ENCODE measurements at regions not wholly inside any gene's neighbourhood (a gene's known extent, or its start where the extent isn't known, plus 50 kb on each side); places are given as distances from the start of the nearest gene placed in this dataset.
A peak's percentile ranks its signal among the peaks of the same experiment; 100 is the strongest.

DNA sequence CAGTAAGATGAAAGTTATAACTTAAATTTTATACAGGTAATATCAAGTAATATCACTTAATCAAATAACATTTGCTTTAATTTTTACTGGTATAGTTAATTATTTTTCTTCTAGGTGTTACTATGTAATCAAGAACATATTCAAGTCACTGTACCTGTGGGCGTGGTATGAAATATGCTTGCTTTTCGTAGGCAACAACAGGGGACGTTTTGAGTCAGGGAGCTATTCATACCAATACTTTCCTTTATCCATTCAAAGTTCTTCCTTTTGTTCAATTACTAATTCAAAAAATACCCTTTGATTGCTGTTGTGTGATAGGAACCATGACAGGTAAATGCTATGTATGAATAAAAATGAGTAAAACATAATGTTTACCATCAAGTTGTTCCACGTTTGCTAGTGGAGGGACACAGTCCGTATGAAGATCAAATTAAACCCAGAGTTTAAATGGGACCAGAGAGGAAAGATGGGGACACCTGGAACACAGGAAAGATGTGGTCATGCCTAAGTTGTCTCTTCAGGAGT, 654.0 kb upstream of the KCNMB2 start:
- Histone ChIP-seq H3K4me1 (peaks cover 3% of the 10 kb centered on the region), H3K4me2 (ENCODE audit: low read length) (no peak overlapping the region), H3K4me3 (ENCODE audit: low read depth, low read length) (no peak overlapping the region), H2AFZ (no peak overlapping the region), H3K9me3 (ENCODE audit: control insufficient read depth, low read length) (no peaks in the 10 kb centered on the region), H3K79me2 (no peaks in the 10 kb centered on the region), H3K27ac (no peak overlapping the region), H3K36me3 (ENCODE audit: control insufficient read depth, insufficient read depth, low read length) (no peaks in the 10 kb centered on the region), H3K9ac (no peak overlapping the region), H3K27me3 (ENCODE audit: control insufficient read depth, insufficient read depth, low read length) (no peaks in the 10 kb centered on the region)
- TF ChIP-seq CTCF (IDR thresholded peaks at IDR 0.05): no peak

- H2AFZ ChIP-seq: peak overlapping the region; percentile 52
- H3K4me2 ChIP-seq (ENCODE audit: low read length): no peak overlapping the region
- H3K79me2 ChIP-seq: no peaks in the 10 kb centered on the region
- no peak overlapping the region for H3K4me3 ChIP-seq (ENCODE audit: low read depth, low read length)
- H3K36me3 ChIP-seq (ENCODE audit: control insufficient read depth, insufficient read depth, low read length): no peaks in the 10 kb centered on the region
- no peaks in the 10 kb centered on the region for H3K27me3 ChIP-seq (ENCODE audit: control insufficient read depth, insufficient read depth, low read length)
- H3K27ac ChIP-seq: no peak overlapping the region
- no peak for TF ChIP-seq CTCF (IDR thresholded peaks at IDR 0.05)
- peaks cover 3% of the 10 kb centered on the region for H3K4me1 ChIP-seq
- H3K9me3 ChIP-seq (ENCODE audit: control insufficient read depth, low read length): no peaks in the 10 kb centered on the region
- H3K9ac ChIP-seq: no peak overlapping the region
These were observed 653.1 kb upstream of the KCNMB2 start for GRCh38 chr3:177883091-177883490.

- Histone ChIP-seq H3K9me3 (ENCODE audit: control insufficient read depth, low read length) (no peaks in the 10 kb centered on the region), H2AFZ (no peak overlapping the region), H3K4me1 (peaks cover 6% of the 10 kb centered on the region), H3K4me3 (ENCODE audit: low read depth, low read length) (no peak overlapping the region), H3K79me2 (no peaks in the 10 kb centered on the region), H3K27me3 (ENCODE audit: control insufficient read depth, insufficient read depth, low read length) (no peaks in the 10 kb centered on the region), H3K36me3 (ENCODE audit: control insufficient read depth, insufficient read depth, low read length) (no peaks in the 10 kb centered on the region), H3K9ac (no peak overlapping the region), H3K27ac (no peak overlapping the region), H3K4me2 (ENCODE audit: low read length) (no peak overlapping the region)
- TF ChIP-seq CTCF (IDR thresholded peaks at IDR 0.05): no peak
These were observed 652.3 kb upstream of the KCNMB2 start for GRCh38 chr3:177883957-177884356.

DNA sequence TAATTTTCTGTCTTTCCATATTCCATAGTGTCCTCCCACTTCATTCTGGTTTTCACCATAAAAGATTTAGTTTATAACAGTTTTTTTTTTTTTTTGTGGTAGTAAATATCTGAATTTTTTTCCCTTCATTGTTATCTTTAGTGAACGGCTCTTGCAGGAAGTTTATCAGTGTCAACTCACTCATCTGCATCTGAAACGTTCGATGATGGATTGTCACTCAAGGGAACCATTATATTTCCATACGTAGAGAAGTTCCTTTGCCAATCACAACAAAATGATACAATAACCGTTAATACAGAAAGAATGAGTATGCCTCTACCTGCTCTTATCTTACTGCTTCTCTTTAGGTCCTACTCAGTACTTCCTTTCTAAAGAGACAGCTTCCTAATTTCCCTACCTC, 651.2 kb upstream of the KCNMB2 start:
- H3K4me3 ChIP-seq (ENCODE audit: low read depth, low read length): no peak overlapping the region
- H3K79me2 ChIP-seq: no peaks in the 10 kb centered on the region
- no peaks in the 10 kb centered on the region for H3K27me3 ChIP-seq (ENCODE audit: control insufficient read depth, insufficient read depth, low read length)
- peaks cover 6% of the 10 kb centered on the region for H3K4me1 ChIP-seq
- H3K9ac ChIP-seq: no peak overlapping the region
- no peak for TF ChIP-seq CTCF (IDR thresholded peaks at IDR 0.05)
- no peaks in the 10 kb centered on the region for H3K36me3 ChIP-seq (ENCODE audit: control insufficient read depth, insufficient read depth, low read length)
- no peak overlapping the region for H2AFZ ChIP-seq
- H3K27ac ChIP-seq: no peak overlapping the region
- H3K9me3 ChIP-seq (ENCODE audit: control insufficient read depth, low read length): no peaks in the 10 kb centered on the region
- H3K4me2 ChIP-seq (ENCODE audit: low read length): no peak overlapping the region

DNA sequence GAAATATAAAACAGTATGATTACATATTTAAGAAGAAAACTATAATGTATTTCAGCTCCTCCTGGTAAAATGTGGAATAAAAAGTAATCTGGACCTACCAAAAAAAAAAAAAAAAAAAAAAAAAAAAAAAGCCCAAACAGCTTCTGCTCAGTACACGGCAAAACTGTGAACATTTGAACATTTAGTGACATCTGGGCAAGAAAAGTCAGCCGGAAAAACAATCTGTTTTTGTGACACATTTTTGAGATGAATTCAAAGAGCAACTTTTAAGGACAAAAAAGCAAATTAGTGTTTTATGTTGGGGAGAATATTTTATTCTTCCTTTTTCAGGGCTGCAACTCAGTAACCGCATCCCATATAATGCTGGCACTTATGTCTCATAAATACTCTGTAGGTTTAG, 649.7 kb upstream of the KCNMB2 start:
- no peak overlapping the region for H3K4me3 ChIP-seq (ENCODE audit: low read depth, low read length)
- H3K27ac ChIP-seq: no peak overlapping the region
- no peak overlapping the region for H3K9ac ChIP-seq
- no peak overlapping the region for H2AFZ ChIP-seq
- H3K79me2 ChIP-seq: no peaks in the 10 kb centered on the region
- no peak overlapping the region for H3K4me2 ChIP-seq (ENCODE audit: low read length)
- H3K9me3 ChIP-seq (ENCODE audit: control insufficient read depth, low read length): no peaks in the 10 kb centered on the region
- no peaks in the 10 kb centered on the region for H3K36me3 ChIP-seq (ENCODE audit: control insufficient read depth, insufficient read depth, low read length)
- H3K27me3 ChIP-seq (ENCODE audit: control insufficient read depth, insufficient read depth, low read length): no peaks in the 10 kb centered on the region
- no peak for TF ChIP-seq CTCF (IDR thresholded peaks at IDR 0.05)
- H3K4me1 ChIP-seq: peaks cover 6% of the 10 kb centered on the region
